Hippocampal formation (tissue), 2 donors: ENCODE measurements at regions not wholly inside any gene's neighbourhood (a gene's known extent, or its start where the extent isn't known, plus 50 kb on each side); places are given as distances from the start of the nearest gene placed in this dataset.
A peak's percentile ranks its signal among the peaks of the same experiment; 100 is the strongest.
"Not testable (repeated sequence)": the region's sequence is repeated elsewhere in the genome, so short reads cannot be mapped to it uniquely, and the experiment has no call there.

Source experiments
- DNase-seq, 2 donors: peaks; one replicate each; lab custom pipeline; 2025; lab: John Stamatoyannopoulos, UW

DNA sequence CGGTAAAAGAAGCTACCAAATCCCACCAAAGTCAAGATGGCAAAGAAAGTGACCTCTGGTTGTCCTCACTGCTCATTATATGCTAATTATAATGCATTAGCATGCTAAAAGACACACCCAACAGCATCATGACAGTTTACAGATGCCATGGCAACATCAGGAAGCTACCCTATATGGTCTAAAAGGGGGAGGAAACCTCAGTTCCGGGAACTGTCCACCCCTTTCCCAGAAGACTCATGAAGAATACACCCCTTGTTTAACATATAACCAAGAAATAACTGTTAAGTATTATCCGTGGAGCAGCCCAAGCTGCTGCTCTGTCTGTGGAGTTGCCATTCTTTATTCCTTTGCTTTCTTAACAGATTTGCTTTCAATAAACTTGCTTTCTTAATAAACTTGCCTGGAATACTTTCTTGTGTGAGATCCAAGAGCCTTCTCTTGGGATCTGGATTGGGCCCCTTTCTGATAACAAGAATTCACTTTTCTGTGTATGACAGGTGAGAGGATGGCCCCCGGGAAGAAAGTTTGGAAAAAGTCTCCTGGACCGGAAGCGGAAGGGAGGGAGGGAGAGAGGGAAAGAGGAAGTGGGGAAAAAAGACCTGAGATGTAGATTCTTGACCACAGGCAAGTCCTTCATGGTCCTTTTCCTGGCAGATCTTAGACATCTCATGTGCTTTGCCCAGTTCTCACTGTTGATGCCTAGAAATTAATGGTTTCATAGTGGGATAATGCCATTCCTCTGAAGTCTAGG, 146.7 kb upstream of the ID4 start:
- DNase-seq = no peak

GRCh38 chr6:19691465-19692167, 145.6 kb upstream of the ID4 start:
- DNase-seq = peak in 1 of 2 donors; percentile 41

DNA sequence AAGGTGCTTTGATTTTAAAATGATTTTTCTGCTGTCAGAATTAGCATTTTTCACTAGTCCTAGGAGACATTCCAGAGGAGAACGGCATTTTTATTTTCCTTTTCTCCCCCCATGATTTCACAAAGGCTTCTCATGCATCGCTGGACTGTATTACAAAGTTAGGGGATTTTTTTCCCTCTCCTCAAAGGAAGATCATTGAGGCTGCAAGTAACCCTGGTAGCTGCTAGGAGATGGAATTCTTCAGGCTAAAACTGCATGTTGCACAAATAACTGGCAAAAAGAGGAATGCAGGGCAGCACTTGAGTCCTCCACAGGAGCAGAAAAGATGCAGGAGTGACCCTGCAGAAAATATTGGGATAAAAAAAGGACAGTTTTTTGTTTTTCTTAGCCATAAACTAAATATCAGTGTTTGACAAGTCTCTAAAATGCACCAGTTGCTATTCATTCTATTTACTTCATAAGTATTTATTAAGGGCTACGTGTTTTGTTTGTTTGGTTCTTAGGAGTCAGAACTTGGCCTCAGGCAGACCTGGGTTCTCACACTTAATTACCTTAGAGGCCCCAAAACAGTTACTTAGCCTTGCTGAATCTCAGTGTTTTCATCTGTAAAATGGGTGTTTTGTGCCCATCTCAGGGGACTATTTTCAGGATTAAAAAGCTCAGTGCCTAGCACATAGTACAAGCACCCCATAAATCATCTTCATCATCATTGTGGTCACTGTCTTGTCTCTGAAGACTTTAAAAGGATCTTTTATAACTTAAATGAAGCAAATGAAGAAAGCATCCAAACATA, 144.5 kb upstream of the ID4 start:
- peak in 1 of 2 donors; percentile 49 for DNase-seq

DNA sequence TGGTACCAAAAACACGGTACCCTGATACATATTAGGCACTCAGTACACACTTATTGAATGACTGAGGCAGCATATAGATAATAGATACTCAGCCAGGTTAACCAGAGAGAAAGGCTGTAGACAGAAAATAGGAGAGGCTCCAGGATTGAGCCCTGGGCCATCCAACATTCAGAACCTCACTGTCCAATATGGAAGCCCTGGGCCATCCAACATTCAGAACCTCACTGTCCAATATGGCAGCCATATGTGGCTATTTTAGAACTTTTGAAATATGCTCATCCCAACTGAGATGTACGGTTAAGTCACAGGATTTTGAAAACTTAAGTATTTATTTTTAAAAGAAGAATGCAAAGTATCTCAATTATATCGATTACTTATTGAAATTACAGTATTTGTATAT, 142.5 kb upstream of the ID4 start:
- no peak for DNase-seq

- no peak for DNase-seq
These were observed 139.4 kb upstream of the ID4 start for GRCh38 chr6:19697744-19698290.

GRCh38 chr6:19699932-19700331, 137.2 kb upstream of the ID4 start:
- no peak for DNase-seq

GRCh38 chr6:19705606-19706005, 131.6 kb upstream of the ID4 start:
- no peak for DNase-seq

DNA sequence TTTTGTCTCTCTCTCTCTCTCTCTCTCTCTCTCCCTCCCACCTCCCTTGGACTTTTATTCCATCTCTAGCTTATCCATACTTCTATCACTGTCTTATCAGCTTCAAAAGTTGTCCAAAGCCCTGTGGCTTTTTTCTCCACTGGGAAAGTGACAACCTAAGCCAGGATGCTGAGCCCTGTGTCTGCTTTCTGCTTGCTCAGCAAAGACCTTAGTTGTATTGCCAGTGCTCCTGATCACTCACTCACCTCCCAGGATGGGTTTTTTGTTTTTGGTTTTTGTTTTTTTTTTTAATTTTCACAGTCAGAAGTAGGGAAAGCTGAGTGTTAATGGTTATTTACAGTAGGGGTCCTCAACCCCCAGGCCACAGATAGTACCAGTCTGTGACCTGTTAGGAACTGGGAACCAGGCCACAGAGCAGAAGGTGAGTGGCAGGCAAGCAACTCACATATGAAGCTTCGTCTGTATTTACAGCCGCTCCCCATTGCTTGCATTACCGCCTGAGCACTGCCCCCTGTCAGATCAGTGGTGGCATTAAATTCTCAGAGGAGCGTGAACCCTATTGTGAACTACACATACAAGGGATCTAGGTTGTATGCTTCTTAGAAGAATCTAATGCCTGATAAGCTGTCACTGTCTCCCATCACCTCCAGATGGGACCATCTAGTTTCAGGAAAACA, 125.0 kb upstream of the ID4 start:
- no peak for DNase-seq

- DNase-seq = no peak
These were observed 124.2 kb upstream of the ID4 start for GRCh38 chr6:19712998-19713397.

DNA sequence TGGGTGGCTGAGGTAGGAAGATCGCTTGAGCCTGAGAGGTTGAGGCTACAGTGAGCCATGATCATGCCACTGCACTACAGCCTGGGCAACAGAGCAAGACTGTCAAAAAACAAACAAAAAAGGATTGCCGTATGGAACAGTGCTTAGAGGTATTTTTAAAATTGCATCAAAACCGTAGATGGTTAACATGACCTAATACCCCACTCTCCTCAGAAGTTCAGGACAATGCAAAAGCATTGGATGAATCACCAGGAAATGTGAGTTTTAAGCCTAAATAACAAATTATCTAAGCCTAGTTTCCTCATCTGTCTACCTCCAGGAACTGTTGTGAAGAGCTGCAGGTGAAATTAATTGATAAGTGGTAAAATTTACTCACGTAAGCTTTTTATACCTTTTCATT, 123.8 kb upstream of the ID4 start:
- DNase-seq = no peak

DNA sequence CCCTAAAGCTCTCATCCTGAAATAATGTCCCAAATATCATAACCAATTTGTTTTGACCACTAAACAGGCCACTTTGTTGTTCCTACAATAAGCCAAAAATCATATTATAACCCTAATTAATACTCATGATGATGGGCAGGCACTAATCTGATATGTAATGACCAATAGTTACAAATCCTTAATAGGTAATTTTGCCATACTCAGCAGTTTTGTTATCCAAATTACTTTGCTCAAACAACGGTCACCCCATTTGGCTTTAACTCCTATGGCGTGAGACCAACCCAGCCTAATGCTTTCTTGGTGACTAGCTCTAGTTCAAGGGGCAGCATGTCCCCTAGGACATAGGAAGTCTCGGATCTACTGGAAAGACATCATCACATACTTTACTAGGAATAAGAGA, 123.2 kb upstream of the ID4 start:
- DNase-seq = no peak

DNA sequence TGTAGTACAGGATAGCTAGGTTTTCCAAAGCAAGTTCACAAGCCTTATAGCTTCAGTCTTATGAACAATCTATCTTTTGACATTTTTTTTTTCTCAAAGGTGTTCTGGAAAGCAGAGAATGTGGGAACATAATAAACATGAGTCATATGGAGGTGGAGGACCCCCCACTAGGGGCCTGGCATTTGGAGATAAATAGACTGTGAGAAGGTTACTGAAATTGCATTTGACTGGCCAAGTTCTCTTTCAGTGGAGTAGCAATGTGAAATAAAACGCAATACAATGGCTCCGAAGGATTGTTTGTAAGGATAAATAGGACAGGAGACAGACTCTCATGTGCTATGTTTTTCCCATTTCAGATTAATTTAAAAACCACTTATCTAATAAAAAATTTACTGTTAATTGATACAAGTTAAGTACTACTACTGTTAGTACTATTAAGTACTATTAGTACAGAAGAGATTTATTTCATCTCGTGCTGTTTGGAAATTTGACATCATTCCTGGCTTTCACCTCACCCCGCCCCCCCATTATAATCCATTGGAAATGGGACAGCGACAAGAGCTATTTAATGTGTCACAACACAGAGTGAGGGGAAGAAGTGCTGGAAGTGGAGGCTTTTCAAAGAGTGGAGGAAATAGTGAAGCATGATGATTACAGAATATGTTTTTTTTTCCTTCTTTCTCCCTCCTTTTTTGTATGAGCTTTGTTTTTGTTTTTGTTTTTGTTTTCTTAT, 122.6 kb upstream of the ID4 start:
- no peak for DNase-seq

GRCh38 chr6:19715167-19715551, 122.0 kb upstream of the ID4 start:
- no peak for DNase-seq

DNA sequence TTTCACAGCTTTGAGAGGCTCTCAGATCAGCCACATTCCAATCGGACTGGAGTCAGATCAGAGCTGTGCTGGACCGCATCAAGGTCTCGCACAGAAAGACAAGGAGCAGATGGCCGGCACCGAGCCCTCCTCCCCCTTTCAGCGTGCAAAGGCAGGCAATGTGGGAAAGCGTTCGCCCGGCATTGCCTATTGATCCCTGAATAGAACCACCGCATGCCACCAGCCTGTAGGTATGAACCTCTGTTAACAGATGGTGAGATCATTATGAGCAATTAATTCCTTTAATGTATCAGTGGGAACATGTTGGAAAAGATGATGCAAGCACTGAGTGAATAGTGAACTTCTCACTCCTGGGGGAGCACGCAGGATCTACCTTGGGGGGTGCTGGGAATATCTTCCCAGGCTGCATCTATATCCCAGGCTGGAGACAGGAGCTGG, 117.5 kb upstream of the ID4 start:
- DNase-seq = no peak

DNA sequence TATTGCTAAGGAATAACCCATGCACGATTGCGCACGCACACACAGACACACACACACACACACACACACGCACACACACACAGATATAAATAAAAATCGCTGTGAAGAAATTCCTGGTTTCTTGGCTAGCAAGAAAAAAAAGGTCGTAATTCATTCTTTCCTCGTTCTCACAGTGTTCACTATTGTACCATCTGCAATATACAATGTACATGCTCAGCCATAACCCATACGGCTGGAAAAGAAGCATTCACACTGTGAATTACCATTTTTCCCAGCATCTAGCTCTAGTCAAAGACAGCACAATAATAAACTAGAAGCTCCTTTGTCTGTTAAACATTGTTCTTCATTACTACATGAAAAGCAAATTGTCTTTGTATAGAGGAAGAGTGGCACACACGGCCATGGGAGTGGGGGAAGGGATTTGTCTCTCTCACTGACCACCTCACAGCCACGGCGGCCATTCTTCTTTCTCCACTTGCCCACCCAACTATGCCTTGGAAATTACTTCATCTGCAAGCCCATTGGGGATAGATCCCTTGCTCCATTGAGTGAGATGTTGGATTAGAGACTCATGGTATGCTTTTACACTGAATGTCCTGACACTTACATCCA, 115.3 kb upstream of the ID4 start:
- DNase-seq = no peak

GRCh38 chr6:19722999-19723398, 114.2 kb upstream of the ID4 start:
- DNase-seq = no peak

DNA sequence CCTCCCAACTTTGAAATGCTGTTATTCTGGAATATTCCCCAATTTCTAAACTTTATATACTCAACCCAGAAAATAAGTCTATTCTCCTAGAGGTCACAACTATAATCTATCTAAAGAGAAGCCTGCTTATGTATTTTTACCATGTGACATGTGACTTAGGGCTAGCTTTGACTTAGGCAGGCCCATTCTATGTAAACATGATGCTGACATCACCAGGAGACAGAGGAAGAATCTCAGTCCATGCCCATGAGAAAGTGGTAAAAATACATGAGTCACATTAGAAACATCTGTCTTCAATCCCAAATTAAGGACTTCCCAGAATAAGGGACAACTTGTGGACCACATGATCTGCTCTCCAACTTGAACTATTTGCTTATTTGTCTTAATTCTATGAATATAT, 113.6 kb upstream of the ID4 start:
- DNase-seq = no peak

GRCh38 chr6:19725436-19725835, 111.7 kb upstream of the ID4 start:
- DNase-seq = not testable (repeated sequence)

- no peak for DNase-seq
These were observed 105.9 kb upstream of the ID4 start for GRCh38 chr6:19731282-19731681.

- no peak for DNase-seq
These were observed 103.1 kb upstream of the ID4 start for GRCh38 chr6:19734061-19734460.

GRCh38 chr6:19734519-19734918, 102.7 kb upstream of the ID4 start:
- no peak for DNase-seq
